Epithelial cell of esophagus (primary cell): ENCODE measurements at regions not wholly inside any gene's neighbourhood (a gene's known extent, or its start where the extent isn't known, plus 50 kb on each side); places are given as distances from the start of the nearest gene placed in this dataset.

Experiments used
- DNase-seq: peaks from one replicate; pipeline ENCODE4 v3.0.0; 2010; ENCODE audit warnings: low read depth
- H3K4me3 ChIP-seq: 2 replicates; pipeline ENCODE4 v1.5.1; 2011; ENCODE audit warnings: mild to moderate bottlenecking, low read length, control low read depth
- CTCF ChIP-seq: IDR thresholded peaks from 2 replicates; pipeline ENCODE4 v1.5.1; 2011; ENCODE audit warnings: low read depth, mild to moderate bottlenecking, low read length, control low read depth, inconsistent platforms; ENCODE audit not compliant: insufficient read depth; ENCODE audit errors: missing control alignments

GRCh38 chr7:53191191-53191695 is 155.8 kb downstream of the POM121L12 start:
- no peak overlapping the region for H3K4me3 ChIP-seq
- no peak for TF ChIP-seq CTCF
- no peak for DNase-seq

GRCh38 chr7:53191836-53192443 is 156.5 kb downstream of the POM121L12 start:
- H3K4me3 ChIP-seq, result no peak overlapping the region
- no peak for TF ChIP-seq CTCF
- no peak for DNase-seq

GRCh38 chr7:53205006-53205405 is 169.6 kb downstream of the POM121L12 start:
- no peak overlapping the region for H3K4me3 ChIP-seq
- no peak for TF ChIP-seq CTCF
- no peak for DNase-seq

GRCh38 chr7:53209129-53209528 is 173.7 kb downstream of the POM121L12 start:
- no peak overlapping the region for H3K4me3 ChIP-seq
- TF ChIP-seq CTCF, result no peak
- DNase-seq, result no peak

GRCh38 chr7:53214463-53214862 is 179.0 kb downstream of the POM121L12 start:
- no peak for TF ChIP-seq CTCF
- no peak overlapping the region for H3K4me3 ChIP-seq
- no peak for DNase-seq

- DNase-seq, result no peak
Observed at GRCh38 chr7:53218730-53219504, 183.5 kb downstream of the POM121L12 start.

More at GRCh38 chr7:53218730-53219504, 183.5 kb downstream of the POM121L12 start:
- no peak overlapping the region for H3K4me3 ChIP-seq
- TF ChIP-seq CTCF, result no peak
